Loucy (cell line): ENCODE measurements at regions not wholly inside any gene's neighbourhood (a gene's known extent, or its start where the extent isn't known, plus 50 kb on each side); places are given as distances from the start of the nearest gene placed in this dataset.
"Not testable (repeated sequence)": the region's sequence is repeated elsewhere in the genome, so short reads cannot be mapped to it uniquely, and the experiment has no call there.

Experiments
- H2AFZ ChIP-seq: fragments of 200-600 bp; sonication (generic); 2 replicates; pipeline ENCODE4 v1.6.0; 2016; ENCODE audit warnings: antibody characterized with exemption, mild to moderate bottlenecking, low read length, moderate library complexity
- H3F3A ChIP-seq: fragments of 200-600 bp; 2 replicates; pipeline ENCODE4 v1.6.0; 2016; ENCODE audit warnings: antibody characterized with exemption, low read depth, mild to moderate bottlenecking
- H3K27me3 ChIP-seq: fragments of 200-600 bp; sonication (generic); 2 replicates; pipeline ENCODE4 v1.6.1; 2014; ENCODE audit warnings: low read length, mild to moderate bottlenecking; ENCODE audit not compliant: insufficient read depth, poor library complexity, severe bottlenecking
- H3K36me3 ChIP-seq: fragments of 200-600 bp; sonication (generic); 2 replicates; pipeline ENCODE4 v1.6.1; 2016; ENCODE audit warnings: low read length; ENCODE audit not compliant: insufficient read depth
- H3K4me1 ChIP-seq: fragments of 200-600 bp; sonication (generic); 2 replicates; pipeline ENCODE4 v1.5.1; 2014; ENCODE audit warnings: low read length, mild to moderate bottlenecking; ENCODE audit not compliant: insufficient read depth, poor library complexity, severe bottlenecking
- H3K4me2 ChIP-seq: fragments of 200-600 bp; sonication (generic); 2 replicates; pipeline ENCODE4 v1.6.0; 2014; ENCODE audit warnings: antibody characterized with exemption, low read length, low read depth, mild to moderate bottlenecking; ENCODE audit not compliant: poor library complexity, severe bottlenecking
- H3K4me3 ChIP-seq: fragments of 200-600 bp; sonication (generic); 2 replicates; pipeline ENCODE4 v1.5.1; 2014; ENCODE audit warnings: low read length, mild to moderate bottlenecking, mixed read lengths; ENCODE audit not compliant: poor library complexity, severe bottlenecking
- H3K79me2 ChIP-seq: fragments of 200-600 bp; sonication (generic); 2 replicates; pipeline ENCODE4 v1.6.1; 2014; ENCODE audit warnings: low read length; ENCODE audit not compliant: insufficient read depth
- H3K9ac ChIP-seq: fragments of 200-600 bp; sonication (generic); 2 replicates; pipeline ENCODE4 v1.6.0; 2014; ENCODE audit warnings: mild to moderate bottlenecking, low read depth, low read length, moderate library complexity; ENCODE audit not compliant: poor library complexity, severe bottlenecking
- H3K9me2 ChIP-seq: fragments of 200-600 bp; sonication (generic); replicated peaks from 2 replicates; pipeline ENCODE4 v1.6.1; 2016; ENCODE audit warnings: low read depth, low read length, mixed read lengths
- H3K9me3 ChIP-seq: fragments of 200-600 bp; sonication (generic); 2 replicates; pipeline ENCODE4 v1.6.1; 2014; ENCODE audit warnings: mild to moderate bottlenecking, antibody characterized with exemption, low read length, low read depth; ENCODE audit not compliant: insufficient read depth
- H4K20me1 ChIP-seq: fragments of 200-600 bp; sonication (generic); 2 replicates; pipeline ENCODE4 v1.6.0; 2014; ENCODE audit warnings: antibody characterized with exemption, low read length, mild to moderate bottlenecking; ENCODE audit not compliant: insufficient read depth, poor library complexity, severe bottlenecking
- CTCF ChIP-seq: fragments of 200-600 bp; sonication (generic); conservative IDR thresholded peaks from 2 replicates; pipeline ENCODE4 v1.5.1; 2014; ENCODE audit warnings: mild to moderate bottlenecking, antibody characterized with exemption, low read length
- EZH2phosphoT487 ChIP-seq: fragments of 200-600 bp; IDR thresholded peaks from 2 replicates; pipeline ENCODE4 v1.6.1; 2018; ENCODE audit warnings: antibody characterized with exemption, mild to moderate bottlenecking, moderate library complexity, borderline replicate concordance

DNA sequence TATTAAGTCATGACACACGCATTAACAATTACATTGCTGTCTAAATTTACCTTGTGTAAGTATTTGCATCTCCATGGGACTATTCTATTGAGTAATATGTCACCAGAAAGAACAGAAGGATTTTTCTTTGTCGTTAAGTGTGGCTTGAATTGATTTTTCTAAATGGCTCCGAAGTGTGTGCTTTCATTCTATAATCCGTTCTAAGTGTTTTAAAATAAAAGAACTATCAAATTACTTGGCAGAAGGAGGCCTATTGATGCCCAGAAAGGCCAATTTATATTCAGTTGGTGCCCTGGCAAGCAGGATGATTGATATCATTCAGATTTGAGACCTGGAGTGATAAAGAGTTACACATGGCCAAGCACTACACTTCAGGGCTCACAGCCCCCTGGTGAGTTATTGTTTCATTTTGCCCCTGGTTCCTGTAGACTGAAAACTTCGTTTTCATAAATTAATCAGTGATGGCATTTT lies 538.9 kb upstream of the ANO5 start:
- Histone ChIP-seq H3K9ac (no peak overlapping the region), H3K9me2 (no peaks in the 10 kb centered on the region), H2AFZ (no peak overlapping the region), H3K4me1 (no peaks in the 10 kb centered on the region), H3K4me3 (no peak overlapping the region), H3K9me3 (no peaks in the 10 kb centered on the region), H3K79me2 (no peaks in the 10 kb centered on the region), H3F3A (no peaks in the 10 kb centered on the region), H3K4me2 (no peak overlapping the region), H3K36me3 (no peaks in the 10 kb centered on the region), H4K20me1 (no peaks in the 10 kb centered on the region), H3K27me3 (no peaks in the 10 kb centered on the region)
- no peak for TF ChIP-seq EZH2phosphoT487
- no peak for TF ChIP-seq CTCF

GRCh38 chr11:21656065-21656464 lies 536.8 kb upstream of the ANO5 start:
- no peaks in the 10 kb centered on the region for H3K9me2 ChIP-seq
- no peaks in the 10 kb centered on the region for H4K20me1 ChIP-seq
- H2AFZ ChIP-seq, result no peak overlapping the region
- no peaks in the 10 kb centered on the region for H3F3A ChIP-seq
- no peaks in the 10 kb centered on the region for H3K4me1 ChIP-seq
- H3K36me3 ChIP-seq, result no peaks in the 10 kb centered on the region
- no peaks in the 10 kb centered on the region for H3K9me3 ChIP-seq
- no peaks in the 10 kb centered on the region for H3K27me3 ChIP-seq
- no peaks in the 10 kb centered on the region for H3K79me2 ChIP-seq
- no peak overlapping the region for H3K9ac ChIP-seq
- H3K4me3 ChIP-seq, result no peak overlapping the region
- no peak for TF ChIP-seq EZH2phosphoT487
- TF ChIP-seq CTCF, result no peak
- H3K4me2 ChIP-seq, result no peak overlapping the region

GRCh38 chr11:21658654-21659193 lies 534.2 kb upstream of the ANO5 start:
- H3K79me2 ChIP-seq, result no peaks in the 10 kb centered on the region
- no peak overlapping the region for H3K9ac ChIP-seq
- TF ChIP-seq EZH2phosphoT487, result no peak

DNA sequence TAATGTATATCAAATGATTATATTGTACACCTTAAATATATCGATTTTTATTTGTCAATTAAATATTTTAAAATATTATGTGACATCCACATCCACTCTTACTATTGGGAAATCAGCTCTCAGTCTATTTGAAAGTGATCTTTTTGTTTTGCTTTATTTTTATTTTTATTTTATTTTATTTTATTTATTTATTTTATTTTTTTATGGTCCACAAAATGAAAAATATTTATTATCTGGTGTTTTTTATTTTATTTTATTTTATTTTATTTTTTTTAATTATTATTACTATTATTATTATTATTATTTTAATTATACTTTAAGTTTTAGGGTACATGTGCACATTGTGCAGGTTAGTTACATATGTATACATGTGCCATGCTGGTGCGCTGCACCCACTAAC lies 533.5 kb upstream of the ANO5 start:
- H3K4me2 ChIP-seq, H3K36me3 ChIP-seq, H2AFZ ChIP-seq, H3K9me3 ChIP-seq, H3K27me3 ChIP-seq, H4K20me1 ChIP-seq, H3F3A ChIP-seq, H3K9me2 ChIP-seq, H3K4me1 ChIP-seq, H3K9ac ChIP-seq, H3K79me2 ChIP-seq, H3K4me3 ChIP-seq: not testable (repeated sequence)

More at GRCh38 chr11:21658654-21659193, 534.2 kb upstream of the ANO5 start:
- Histone ChIP-seq H3K27me3 (no peaks in the 10 kb centered on the region), H3K4me3 (no peak overlapping the region), H3F3A (no peaks in the 10 kb centered on the region), H3K4me2 (no peak overlapping the region), H4K20me1 (no peaks in the 10 kb centered on the region), H3K4me1 (no peaks in the 10 kb centered on the region), H3K9me2 (no peaks in the 10 kb centered on the region), H3K36me3 (no peaks in the 10 kb centered on the region), H2AFZ (no peak overlapping the region), H3K9me3 (no peaks in the 10 kb centered on the region)
